Panc1 (cell line): ENCODE measurements at regions not wholly inside any gene's neighbourhood (a gene's known extent, or its start where the extent isn't known, plus 50 kb on each side); places are given as distances from the start of the nearest gene placed in this dataset.

Experiments used
- ATAC-seq: fragments of 200-7000 bp; cut with Tn5 transposase; 2 replicates; pipeline ENCODE4 v1.9.1; 2020; ENCODE audit warnings: mild to moderate bottlenecking, moderate library complexity
- BruUV-seq: library from RNA; stranded (reverse); fragments of 400-500 nt; replicated peaks from 2 replicates; lab custom pipeline; 2021; lab: Mats Ljungman, UMichigan
- CTCF ChIA-PET: fragments of 300-600 bp; sonication (Branson Sonifier 250); formaldehyde crosslinking; loops from one replicate; lab custom pipeline; 2022; ENCODE audit warnings: antibody characterized with exemption; lab: Charles Lee
- POLR2A ChIA-PET: fragments of 300-600 bp; sonication (Branson Sonifier 250); formaldehyde crosslinking; loops from one replicate; lab custom pipeline; 2022; ENCODE audit warnings: antibody characterized with exemption; lab: Charles Lee
- DNase-seq: peaks from one replicate; pipeline ENCODE4 v3.0.0-alpha.2; 2010; ENCODE audit warnings: low read depth, low spot score
- H3K27ac ChIP-seq: 2 replicates; pipeline ENCODE4 v1.5.1; 2011; ENCODE audit warnings: mild to moderate bottlenecking, low read length, inconsistent platforms
- H3K27me3 ChIP-seq: fragments of 200-500 bp; sonication (Bioruptor generic); 2 replicates; pipeline ENCODE4 v1.6.0; 2014; ENCODE audit warnings: low read length, inconsistent platforms; ENCODE audit not compliant: control insufficient read depth, insufficient read depth
- H3K36me3 ChIP-seq: fragments of 200-500 bp; sonication (Bioruptor generic); 2 replicates; pipeline ENCODE4 v1.5.1; 2014; ENCODE audit warnings: inconsistent platforms, mild to moderate bottlenecking, low read length, moderate library complexity; ENCODE audit not compliant: control insufficient read depth, insufficient read depth
- H3K4me1 ChIP-seq: 2 replicates; pipeline ENCODE4 v1.5.1; 2011; ENCODE audit warnings: inconsistent platforms, mild to moderate bottlenecking, low read length, moderate library complexity; ENCODE audit not compliant: control insufficient read depth, insufficient read depth
- H3K4me3 ChIP-seq, 2 experiments: 2 replicates each; pipeline ENCODE4 v1.5.1; 2011 to 2012; ENCODE audit warnings: low read depth in 2 of 2, low read length in 2 of 2, mild to moderate bottlenecking in 2 of 2, inconsistent platforms in 1 of 2, moderate library complexity in 1 of 2
- H3K9me3 ChIP-seq: fragments of 200-500 bp; sonication (Bioruptor generic); 2 replicates; pipeline ENCODE4 v1.5.1; 2014; ENCODE audit warnings: low read depth, mild to moderate bottlenecking, inconsistent platforms, low read length, moderate library complexity; ENCODE audit not compliant: control insufficient read depth, insufficient read depth
- POLR2AphosphoS5 ChIP-seq: IDR thresholded peaks from 2 replicates; pipeline ENCODE4 v1.6.1; 2012; ENCODE audit warnings: mild to moderate bottlenecking, low read depth, low read length, moderate library complexity
- SIN3A ChIP-seq: IDR thresholded peaks from 2 replicates; pipeline ENCODE4 v1.6.1; 2012; ENCODE audit warnings: low read depth, mild to moderate bottlenecking, low read length, moderate library complexity, borderline replicate concordance; ENCODE audit not compliant: insufficient read depth
- TCF7L2 ChIP-seq: IDR thresholded peaks from 2 replicates; pipeline ENCODE4 v1.6.1; 2011; ENCODE audit warnings: mild to moderate bottlenecking, low read depth, low read length, inconsistent platforms
- in situ Hi-C: cut with HindIII; loops from 2 replicates; pipeline ENCODE4 v1.10.0; 2016; ENCODE audit warnings: low sequenced_read_pairs, low pct_unique_long_range_greater_than_20kb
- intact Hi-C: fragments of 100-400 bp; cut with micrococcal nuclease; formaldehyde crosslinking; loops from one replicate; pipeline ENCODE4 v1.10.0; 2022; ENCODE audit not compliant: unreplicated experiment
- TF ChIP-seq, protein P1 (sequence below), 2 experiments: IDR thresholded peaks; 2 replicates each; pipeline ENCODE4 v1.6.1; 2011 to 2012; ENCODE audit warnings: low read depth in 2 of 2, control low read depth in 1 of 2, low read length in 1 of 2, mild to moderate bottlenecking in 1 of 2, moderate library complexity in 1 of 2; ENCODE audit not compliant: insufficient read depth in 1 of 2
- TF ChIP-seq, protein P2 (sequence below): fragments of 450-650 bp; IDR thresholded peaks from 2 replicates; pipeline ENCODE4 v1.5.1; 2017; ENCODE audit warnings: mild to moderate bottlenecking

DNA sequence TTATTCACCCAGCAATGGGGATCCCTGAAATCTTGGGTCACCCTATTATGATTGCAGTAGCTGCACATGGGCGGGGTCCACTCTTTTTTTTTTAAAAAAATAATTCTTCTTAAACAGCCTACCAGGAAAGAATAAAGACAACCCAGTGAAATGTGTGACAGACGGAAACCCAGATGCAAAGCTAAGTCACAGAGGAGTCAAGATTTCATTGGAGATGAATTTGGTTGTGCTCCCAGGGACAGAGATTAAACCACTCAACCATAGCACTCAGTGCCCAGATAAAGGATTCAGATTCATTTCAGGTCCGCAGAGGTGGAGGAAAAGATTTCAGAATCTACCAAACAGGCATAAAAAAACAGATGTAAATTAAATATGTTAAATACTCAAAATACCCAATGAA lies 583.5 kb upstream of the ZP4 start:
- H3K36me3 ChIP-seq: no peaks in the 10 kb centered on the region
- no peak for DNase-seq
- no peak overlapping the region for H3K4me3 ChIP-seq
- no peak for TF ChIP-seq SIN3A
- no peak for TF ChIP-seq TCF7L2
- TF ChIP-seq, protein P1, sequence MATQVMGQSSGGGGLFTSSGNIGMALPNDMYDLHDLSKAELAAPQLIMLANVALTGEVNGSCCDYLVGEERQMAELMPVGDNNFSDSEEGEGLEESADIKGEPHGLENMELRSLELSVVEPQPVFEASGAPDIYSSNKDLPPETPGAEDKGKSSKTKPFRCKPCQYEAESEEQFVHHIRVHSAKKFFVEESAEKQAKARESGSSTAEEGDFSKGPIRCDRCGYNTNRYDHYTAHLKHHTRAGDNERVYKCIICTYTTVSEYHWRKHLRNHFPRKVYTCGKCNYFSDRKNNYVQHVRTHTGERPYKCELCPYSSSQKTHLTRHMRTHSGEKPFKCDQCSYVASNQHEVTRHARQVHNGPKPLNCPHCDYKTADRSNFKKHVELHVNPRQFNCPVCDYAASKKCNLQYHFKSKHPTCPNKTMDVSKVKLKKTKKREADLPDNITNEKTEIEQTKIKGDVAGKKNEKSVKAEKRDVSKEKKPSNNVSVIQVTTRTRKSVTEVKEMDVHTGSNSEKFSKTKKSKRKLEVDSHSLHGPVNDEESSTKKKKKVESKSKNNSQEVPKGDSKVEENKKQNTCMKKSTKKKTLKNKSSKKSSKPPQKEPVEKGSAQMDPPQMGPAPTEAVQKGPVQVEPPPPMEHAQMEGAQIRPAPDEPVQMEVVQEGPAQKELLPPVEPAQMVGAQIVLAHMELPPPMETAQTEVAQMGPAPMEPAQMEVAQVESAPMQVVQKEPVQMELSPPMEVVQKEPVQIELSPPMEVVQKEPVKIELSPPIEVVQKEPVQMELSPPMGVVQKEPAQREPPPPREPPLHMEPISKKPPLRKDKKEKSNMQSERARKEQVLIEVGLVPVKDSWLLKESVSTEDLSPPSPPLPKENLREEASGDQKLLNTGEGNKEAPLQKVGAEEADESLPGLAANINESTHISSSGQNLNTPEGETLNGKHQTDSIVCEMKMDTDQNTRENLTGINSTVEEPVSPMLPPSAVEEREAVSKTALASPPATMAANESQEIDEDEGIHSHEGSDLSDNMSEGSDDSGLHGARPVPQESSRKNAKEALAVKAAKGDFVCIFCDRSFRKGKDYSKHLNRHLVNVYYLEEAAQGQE (IDR thresholded peaks at IDR 0.05; ENCODE audit: insufficient read depth in 1 of 2, low read depth in 2 of 2, low read length in 1 of 2): no peak
- TF ChIP-seq POLR2AphosphoS5: no peak
- TF ChIP-seq, protein P2, sequence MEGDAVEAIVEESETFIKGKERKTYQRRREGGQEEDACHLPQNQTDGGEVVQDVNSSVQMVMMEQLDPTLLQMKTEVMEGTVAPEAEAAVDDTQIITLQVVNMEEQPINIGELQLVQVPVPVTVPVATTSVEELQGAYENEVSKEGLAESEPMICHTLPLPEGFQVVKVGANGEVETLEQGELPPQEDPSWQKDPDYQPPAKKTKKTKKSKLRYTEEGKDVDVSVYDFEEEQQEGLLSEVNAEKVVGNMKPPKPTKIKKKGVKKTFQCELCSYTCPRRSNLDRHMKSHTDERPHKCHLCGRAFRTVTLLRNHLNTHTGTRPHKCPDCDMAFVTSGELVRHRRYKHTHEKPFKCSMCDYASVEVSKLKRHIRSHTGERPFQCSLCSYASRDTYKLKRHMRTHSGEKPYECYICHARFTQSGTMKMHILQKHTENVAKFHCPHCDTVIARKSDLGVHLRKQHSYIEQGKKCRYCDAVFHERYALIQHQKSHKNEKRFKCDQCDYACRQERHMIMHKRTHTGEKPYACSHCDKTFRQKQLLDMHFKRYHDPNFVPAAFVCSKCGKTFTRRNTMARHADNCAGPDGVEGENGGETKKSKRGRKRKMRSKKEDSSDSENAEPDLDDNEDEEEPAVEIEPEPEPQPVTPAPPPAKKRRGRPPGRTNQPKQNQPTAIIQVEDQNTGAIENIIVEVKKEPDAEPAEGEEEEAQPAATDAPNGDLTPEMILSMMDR: no peak
- no peak for ATAC-seq
- H3K27me3 ChIP-seq: no peaks in the 10 kb centered on the region
- POLR2A ChIA-PET: no interaction called here
- in situ Hi-C loops: no loop called here
- no peaks in the 10 kb centered on the region for H3K9me3 ChIP-seq
- BruUV-seq: no TSS peak
- no peak overlapping the region for H3K27ac ChIP-seq
- H3K4me1 ChIP-seq: no peaks in the 10 kb centered on the region
- intact Hi-C loops: no loop called here
- CTCF ChIA-PET: no interaction called here

DNA sequence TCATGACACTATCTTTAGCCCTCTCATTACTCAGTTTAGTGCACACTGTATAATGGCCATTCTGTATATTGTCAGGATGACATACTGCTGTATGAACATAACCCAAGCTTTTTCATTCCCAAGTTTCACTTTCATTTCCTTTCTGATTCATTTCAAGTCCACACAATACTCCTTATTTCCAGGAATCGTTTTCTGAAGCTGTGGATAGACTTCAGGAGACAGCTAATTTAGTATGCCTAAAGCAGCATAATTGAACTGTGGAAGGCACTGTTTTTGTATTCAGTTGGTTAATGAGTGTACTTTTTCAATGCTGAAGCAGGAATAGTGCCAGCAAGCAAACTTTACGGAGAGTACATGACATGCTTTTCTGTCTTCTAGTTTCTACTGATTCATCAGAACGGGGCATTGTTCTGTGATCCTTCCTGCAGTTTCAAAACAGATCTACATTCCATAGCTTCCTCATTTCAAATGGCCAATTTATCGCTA lies 578.5 kb upstream of the ZP4 start:
- in situ Hi-C loops: no loop called here
- CTCF ChIA-PET: no interaction called here
- H3K4me3 ChIP-seq: no peak overlapping the region

More for the DNA sequence above, 578.5 kb upstream of the ZP4 start:
- Histone ChIP-seq H3K27me3 (no peaks in the 10 kb centered on the region), H3K4me1 (no peaks in the 10 kb centered on the region), H3K27ac (no peak overlapping the region), H3K36me3 (no peaks in the 10 kb centered on the region), H3K9me3 (no peaks in the 10 kb centered on the region)
- intact Hi-C loops: no loop called here
- POLR2A ChIA-PET: no interaction called here
- TF ChIP-seq, protein P1 (IDR thresholded peaks at IDR 0.05; ENCODE audit: insufficient read depth in 1 of 2, low read depth in 2 of 2, low read length in 1 of 2): no peak
- no peak for TF ChIP-seq POLR2AphosphoS5
- TF ChIP-seq, protein P2: no peak
- no peak for TF ChIP-seq SIN3A
- no peak for TF ChIP-seq TCF7L2
- no TSS peak for BruUV-seq
- ATAC-seq (no peak), DNase-seq (no peak)
